ENCODE measurements at regions not wholly inside any gene's neighbourhood (a gene's known extent, or its start where the extent isn't known, plus 50 kb on each side); places are given as distances from the start of the nearest gene placed in this dataset.
A peak's percentile ranks its signal among the peaks of the same experiment; 100 is the strongest.

DNA sequence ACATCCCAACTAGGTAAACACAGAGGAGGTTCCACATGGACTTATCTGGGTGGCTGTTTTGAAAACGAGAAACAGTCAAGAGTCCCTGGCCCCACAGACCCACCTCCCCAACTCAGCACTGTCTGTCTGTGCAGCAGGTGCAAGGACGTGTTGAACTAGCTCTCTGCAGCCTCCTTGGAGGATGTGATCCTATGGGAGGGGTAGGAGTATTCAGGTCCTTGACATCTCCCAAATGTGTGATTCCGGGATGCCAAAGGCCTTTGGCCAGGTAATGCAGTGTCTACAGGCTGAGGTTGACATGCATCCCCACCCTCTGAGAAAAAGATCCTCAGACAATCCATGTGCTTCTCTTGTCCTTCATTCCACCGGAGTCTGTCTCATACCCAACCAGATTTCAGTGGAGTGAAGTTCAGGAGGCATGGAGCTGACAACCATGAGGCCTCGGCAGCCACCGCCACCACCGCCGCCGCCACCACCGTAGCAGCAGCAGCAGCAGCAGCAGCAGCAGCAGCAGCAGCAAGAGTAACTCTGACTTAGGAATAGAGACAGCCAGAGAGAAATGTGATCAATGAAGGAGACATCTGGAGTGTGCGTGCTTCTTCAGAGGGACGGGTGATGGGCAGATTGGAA lies 151.6 kb upstream of the CAMK1G start:
- DNase-seq (ENCODE audit: low spot score): no peak

DNA sequence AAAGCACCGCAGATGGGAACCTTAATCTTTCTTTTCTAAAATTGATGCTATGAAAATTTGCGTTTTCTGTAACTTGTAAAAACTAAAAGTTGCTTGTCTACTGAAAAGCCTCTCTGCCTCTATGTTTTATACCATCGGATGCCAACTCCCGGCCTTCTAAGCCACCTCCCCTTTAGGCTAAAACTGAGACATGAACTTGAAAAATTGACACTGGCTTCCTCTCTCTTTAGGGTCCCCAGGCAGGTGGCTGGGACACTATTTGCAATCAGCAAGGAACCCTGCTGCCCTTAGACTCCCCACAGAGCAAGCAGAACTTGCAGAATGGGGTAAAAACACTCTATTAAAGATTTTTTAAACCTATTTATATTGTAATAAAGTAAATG lies 151.1 kb upstream of the CAMK1G start:
- DNase-seq (ENCODE audit: low spot score): no peak

DNA sequence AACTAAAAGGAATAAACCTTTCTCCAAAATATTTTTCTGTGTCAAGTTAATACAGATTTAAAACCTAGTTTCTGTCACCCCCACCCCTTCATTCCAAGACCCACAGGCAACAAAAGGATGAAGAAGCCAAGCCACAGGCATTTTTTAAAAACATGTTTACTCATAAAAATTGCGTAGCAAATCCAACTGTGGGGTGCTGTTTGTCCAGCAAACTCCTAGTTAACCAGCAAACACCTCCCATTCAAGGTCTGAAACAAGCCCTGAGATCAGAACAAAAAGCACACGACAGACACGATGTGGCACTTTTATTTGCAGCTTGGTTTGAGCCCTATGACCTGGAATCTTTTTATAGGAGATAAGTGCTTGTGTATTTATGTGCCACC lies 149.9 kb upstream of the CAMK1G start:
- DNase-seq (ENCODE audit: low spot score): no peak

DNA sequence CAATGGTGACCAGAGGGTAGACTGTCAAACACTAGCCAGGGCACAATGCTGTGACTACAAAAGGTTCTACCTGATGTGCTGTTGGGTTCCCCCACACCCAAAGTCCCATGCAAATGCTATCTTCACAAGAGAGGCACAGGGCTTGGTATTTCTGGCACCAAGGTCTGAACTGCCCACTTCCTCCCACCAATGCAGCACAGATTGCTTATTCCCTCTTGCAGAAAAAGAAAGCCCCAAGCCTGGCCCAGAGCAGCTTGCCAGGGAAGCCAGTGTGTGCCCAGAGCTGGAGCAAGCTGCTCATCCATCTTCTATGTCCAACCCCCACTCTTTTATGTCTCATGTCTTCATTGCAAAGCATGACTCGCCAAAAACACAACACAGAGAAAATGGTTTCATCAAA lies 149.4 kb upstream of the CAMK1G start:
- DNase-seq (ENCODE audit: low spot score): no peak

DNA sequence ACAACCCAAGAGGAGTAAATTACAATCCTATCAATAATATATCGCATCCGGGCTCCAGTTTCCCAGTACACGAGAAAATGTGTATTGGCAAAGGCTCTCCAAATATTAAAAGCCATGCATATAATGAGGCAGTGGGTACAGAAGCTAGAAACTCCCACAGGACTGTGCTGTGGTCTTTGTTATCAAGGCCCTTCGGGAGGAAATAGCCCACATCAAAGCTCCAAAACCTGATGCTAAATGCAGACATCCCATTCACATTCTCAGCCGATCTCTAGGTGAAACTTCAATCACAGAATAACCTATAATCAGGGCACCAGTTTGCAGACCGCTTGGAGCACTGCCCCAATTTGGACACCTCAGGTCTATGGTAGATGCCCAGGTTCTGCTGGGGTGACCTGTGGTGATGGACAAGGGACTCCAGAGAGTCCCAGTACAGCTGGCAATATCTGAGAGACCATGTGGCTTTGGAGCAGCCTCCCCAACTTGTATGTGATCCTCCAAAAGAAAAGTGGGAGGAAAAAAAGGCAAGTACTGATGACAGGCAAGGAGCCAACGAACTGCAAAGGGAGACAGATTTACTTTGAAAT lies 148.8 kb upstream of the CAMK1G start:
- DNase-seq (ENCODE audit: low spot score): no peak

DNA sequence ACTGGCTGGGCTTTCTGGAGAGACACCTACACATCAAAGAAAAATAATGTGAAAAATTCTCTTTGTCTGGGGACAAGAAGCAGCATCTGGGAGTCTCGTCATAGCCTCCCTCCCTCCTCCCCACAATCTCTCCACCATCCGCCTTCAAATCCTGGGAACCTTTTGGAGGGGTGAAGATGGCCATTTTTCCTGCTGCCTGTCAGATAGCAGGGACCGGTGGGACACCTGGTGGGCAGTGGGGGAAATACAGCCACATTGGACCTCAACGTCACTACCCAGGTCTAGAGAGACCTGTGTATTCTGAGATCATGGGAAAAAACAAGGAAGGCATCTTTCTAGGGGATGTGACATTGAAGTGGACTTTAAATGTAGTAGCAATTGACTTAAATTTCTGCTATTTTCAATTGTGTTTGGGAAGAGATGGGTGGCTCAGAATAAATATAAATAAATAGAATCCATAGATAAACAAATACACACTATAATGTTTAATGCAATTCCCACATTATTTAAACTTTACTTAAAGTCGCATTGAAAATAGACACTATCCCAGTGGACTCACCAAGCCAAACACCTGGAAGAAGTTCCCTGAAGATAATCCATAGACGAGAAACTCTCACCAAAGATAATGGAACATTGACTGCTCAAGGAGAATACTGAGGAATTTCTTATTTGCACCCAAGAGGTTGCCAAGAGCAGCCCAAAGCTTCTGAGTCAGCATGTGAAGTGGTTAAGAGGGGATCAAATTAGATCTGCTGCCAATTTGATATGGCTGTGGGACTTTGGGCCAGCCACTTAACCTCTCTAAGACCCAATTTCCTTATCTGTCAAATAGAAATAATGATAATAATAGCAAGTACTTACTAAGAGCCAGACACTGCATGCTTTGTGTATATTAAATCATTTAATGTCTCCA lies 147.6 kb upstream of the CAMK1G start:
- peak; percentile 5 for DNase-seq (ENCODE audit: low spot score)

DNA sequence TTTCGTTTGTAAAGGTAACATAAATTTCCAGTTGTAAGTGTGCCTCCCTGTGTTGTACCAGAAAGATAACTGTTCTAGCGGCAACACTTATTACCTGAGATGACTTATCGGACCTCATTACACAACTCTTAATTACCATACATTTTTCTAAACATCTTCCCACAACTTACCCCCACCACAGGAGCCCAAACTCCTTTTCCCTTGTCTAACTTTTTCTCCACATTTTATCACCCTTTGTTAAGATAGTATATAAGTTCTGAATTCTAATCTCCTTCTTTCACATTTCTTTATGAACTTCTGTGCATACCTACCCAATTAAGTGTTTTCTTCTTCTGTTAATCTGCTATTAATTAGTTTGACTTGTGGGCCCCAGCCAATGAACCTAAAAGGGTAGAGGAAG lies 143.7 kb upstream of the CAMK1G start:
- DNase-seq (ENCODE audit: low spot score): no peak

DNA sequence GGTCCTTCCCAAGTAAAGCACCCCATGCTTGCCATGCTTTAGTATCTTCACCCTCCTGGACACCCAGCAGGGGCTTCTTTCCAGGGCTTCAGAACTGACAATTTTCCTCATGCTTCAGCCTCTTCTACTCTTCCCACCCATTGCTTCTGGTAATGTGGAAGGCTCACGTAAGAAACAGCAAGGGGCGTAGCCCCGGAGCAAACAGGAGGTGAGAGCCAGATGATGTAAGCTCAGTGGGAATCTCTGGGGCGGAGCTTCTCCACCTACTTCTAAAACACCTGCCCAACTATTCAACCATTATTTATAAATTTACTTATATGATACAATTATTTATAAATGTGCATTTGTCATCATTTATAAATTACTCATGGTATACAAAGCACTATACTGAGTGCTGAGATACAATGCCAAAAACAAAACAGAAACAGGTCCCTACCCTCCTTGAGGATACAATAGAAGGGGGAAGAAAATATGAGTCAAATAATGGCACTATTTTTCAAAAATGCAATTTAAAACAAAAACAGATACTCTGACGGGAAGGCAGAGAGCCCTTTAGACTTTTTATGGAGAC lies 140.1 kb upstream of the CAMK1G start:
- no peak for DNase-seq (ENCODE audit: low spot score)

DNA sequence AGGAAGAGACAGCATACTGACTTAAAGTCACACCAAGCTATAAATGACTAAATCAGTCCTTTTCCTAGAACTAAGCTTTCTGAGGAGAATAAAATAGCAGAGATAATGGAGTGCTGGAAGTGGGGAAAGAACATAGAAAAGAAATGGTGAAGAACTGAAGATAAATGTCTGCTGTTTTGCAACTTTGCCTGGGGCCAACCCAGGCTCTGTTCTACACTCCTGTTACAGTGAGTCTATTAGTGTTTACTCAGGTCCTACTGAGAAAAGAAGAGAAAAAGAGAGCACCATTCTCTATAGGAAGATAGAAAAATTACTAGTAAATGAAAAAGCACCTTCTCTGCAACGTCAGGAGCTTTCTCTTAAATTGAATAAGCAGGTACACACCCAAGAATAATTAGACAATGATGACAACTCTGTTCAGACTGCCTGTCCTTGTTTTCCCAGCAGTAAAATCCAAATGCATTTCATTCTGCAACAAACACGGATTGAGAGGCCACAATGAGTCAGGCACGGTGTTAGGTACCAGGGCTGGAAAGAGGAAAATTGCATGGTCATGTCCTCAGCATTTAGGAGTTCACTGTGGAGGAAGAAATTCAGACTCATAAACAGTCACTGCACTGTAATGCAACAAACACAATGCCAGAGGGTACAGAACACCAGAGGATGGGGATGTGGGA lies 139.4 kb upstream of the CAMK1G start:
- DNase-seq (ENCODE audit: low spot score): no peak

DNA sequence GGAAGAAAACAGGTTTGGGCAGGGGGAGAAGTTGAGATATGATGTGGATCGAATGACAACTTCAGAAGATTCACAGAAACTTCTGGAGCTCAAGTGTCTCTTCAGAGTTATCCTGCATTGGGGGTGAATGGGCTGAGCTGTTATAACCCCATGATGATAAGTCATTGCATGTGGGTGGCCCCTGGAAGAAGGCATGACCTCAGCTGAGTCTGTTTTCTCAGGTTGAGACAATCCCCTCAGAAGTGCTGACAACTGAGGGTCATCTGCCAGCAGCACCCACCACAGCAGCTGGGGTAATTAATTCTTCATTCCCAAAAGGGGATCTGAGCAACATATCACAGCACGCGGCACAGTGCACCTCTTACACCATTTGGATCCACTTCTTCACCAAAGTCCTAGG lies 138.6 kb upstream of the CAMK1G start:
- no peak for DNase-seq (ENCODE audit: low spot score)

DNA sequence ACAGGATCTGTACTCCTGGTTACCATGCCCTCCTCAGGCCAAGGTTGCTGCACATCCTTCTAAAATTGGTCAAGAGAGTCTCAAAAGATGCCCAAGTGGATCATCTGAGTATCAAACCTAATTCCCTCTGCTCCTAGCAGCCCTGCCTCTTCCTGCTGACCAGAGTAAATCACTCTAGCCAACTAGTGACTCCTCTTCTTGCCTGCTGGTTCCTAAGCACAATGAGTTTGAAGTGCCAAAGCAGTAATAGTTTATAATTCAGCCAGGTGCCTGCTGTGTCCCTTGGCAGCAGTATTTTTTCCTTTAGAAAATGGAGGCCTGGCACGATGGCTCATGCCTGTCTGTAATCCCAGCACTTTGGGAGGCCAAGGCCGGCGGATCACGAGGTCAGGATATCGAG lies 137.9 kb upstream of the CAMK1G start:
- DNase-seq (ENCODE audit: low spot score): no peak

DNA sequence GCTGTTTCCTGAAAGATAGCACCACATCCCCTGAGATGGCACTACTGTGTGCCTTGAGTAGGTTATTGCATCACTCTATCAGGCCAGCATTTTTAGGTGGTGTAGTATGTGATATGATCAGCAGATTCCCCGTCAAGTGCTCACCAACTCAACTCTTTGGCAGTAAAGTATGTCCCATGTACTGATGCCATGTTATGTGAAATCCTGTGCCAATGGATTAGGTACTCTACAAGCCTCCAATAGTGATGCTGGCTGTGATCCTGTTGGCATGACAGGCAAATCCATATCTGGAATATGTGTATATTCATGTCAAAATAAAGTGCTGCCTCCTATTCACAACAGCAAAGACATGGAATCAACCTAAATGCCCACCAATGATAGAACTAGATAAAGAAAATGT lies 137.2 kb upstream of the CAMK1G start:
- no peak for DNase-seq (ENCODE audit: low spot score)

DNA sequence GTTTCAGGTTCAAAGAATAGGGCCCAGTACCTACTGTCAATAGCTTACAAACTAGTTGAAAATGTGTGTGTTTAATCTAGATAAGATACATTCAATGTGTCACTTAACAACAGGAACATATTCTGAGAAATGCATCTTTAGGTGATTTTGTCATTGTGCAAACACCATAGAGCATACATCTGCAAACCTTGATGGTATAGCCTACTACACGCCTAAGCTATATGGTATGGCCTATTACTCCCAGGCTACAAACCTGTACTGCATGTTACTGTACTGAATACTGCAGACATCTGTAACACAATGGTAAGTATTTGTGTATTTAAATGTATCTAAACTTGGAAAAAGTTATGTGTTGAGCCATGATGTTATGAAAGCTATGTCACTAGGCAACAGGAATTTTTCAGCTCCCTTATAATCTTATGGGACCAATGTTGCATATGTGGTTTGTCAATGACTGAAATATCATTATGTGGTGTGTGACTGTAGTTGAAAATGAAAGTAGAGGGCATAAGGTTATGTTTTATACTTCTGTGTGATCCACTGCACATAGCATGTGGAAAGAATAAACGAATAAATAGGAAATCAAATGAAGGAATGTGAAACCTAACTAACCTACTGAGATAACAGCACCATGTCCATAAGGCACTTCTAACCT lies 129.0 kb upstream of the CAMK1G start:
- no peak for DNase-seq (ENCODE audit: low spot score)

DNA sequence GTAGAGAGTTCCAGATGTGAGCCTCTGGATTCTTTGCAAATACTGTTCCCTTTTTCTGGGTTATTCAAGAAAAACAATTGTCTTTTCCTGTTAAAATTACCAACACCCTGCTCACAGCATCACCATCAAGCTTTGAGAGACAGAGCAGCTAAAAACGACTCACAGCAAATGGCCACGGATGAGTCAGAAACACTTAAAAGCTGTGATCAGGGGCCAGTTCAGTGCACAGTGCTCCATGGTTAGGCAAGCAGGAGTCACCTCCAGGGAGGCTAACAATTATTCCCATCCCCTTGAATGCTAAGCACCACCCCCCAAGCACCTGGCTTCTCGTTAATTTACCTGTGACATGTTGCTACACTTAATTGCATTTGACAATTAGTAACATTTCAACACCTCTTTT lies 128.4 kb upstream of the CAMK1G start:
- no peak for DNase-seq (ENCODE audit: low spot score)

DNA sequence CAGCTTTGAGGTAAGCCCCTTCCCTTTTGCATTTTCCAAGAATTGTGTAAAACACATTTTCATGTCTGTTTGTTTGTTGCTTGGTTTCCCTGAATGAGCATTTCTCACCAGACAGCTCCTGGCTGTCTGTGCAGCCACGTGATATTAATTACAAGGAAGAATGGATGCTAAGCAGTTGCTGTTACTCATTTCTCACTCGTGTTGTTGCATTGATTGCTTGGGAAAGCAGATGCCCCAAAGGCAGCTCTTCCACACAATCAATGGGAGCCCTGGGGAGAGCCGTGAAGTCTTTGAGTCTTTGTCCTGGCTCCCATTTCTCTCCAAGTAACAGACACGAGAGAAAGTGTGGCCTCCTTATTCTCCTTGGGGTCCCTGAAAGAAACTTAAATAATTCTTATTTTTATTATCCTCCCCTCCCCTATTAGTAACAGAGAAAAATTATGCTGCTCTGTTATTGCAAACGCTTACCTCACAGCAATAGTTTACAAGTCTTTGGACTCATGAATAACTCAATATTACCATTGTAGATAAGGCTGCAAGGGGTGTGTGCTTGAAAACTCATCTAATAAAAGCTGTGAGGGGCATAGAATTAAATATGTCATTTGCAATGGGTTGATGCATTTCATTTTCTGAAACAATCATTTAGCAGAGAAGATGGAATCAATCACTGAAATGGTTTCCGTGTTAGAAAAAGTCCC lies 127.7 kb upstream of the CAMK1G start:
- no peak for DNase-seq (ENCODE audit: low spot score)

DNA sequence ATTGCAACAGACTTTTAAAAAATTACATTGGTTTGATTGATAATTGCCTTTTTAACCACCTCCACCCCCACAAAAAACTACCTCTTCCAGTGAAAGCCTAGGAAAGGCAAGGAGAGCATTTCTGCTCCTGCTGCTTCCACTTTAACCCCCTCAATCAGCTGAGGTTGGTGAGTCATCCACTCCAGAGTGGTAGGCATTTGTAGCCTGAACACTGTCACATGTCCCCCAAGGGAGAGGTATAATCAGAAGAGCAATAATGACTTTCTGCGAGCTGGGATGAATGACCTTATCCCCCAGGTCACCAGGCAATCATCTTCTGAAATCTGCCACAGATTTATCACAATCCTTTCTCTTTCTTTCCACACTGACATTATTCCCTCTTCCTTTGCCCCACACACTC lies 126.6 kb upstream of the CAMK1G start:
- DNase-seq (ENCODE audit: low spot score): no peak

DNA sequence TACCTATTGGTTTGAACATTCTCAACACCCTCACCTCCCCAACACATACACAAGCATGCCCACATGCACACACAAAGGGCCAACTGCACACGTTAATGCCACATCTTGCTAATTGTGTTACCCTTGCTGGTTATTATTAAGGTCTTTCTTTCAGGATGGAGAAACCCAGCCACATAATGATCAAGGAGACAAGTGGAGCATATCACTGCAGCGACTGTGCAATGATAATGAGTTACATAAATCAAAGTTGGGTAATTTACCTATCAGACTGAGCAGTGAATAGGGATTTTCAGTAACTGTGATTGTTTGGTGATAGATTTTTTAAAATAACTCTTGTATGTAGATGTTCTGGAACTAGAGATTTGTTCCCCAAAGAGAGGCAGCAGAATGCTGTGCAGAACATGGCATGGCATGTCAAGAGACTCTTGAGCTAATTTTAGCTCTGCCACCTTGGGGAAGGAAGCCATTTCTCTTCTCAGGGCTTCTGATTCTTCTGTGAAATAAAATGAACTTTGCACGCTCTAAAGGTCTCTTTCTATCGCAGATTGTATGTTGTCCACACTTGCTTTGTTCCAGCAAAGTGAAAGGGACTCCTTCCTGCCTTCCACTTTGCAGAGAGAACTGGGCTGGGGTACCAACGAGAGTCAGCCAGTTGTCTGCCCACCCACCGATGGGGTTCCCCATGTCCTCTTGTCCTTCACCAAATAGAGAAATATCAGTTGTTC lies 126.0 kb upstream of the CAMK1G start:
- no peak for DNase-seq (ENCODE audit: low spot score)

DNA sequence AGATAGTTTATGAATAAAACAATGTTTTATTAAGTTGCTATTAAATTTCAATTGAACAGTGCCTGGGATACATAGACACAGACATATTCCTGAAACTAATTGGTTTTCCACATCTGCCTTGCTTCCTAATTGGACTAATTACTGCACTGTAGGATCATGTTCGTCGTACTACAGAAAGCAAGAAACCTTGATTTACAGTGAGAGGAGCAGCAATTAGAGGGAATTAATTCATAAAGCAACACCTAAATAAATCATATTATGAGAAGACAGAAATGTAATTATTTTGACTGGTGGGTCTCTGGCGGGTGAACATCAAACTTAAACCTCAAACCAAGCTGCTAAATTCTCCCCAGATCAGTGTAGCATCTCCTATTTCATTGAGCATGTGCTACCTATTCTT lies 124.6 kb upstream of the CAMK1G start:
- DNase-seq (ENCODE audit: low spot score): no peak

DNA sequence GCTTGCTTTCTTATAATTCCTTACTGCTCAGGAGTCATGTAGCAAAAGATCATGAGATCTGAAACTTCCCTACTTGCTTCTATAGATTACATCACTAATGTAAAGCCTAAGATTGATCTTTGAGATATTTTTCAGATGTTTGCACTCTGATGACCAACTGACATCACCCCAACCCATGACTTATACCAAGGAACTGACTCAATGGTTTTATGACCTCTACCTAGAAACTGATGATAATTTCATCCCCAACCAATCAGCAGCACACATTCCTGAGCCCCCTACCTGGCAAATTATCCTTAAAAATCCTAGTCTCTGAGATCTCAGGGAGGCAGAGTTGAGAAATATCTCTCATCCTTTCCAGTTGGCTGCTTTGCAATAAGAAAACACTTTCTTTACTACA lies 122.3 kb upstream of the CAMK1G start:
- no peak for DNase-seq (ENCODE audit: low spot score)

DNA sequence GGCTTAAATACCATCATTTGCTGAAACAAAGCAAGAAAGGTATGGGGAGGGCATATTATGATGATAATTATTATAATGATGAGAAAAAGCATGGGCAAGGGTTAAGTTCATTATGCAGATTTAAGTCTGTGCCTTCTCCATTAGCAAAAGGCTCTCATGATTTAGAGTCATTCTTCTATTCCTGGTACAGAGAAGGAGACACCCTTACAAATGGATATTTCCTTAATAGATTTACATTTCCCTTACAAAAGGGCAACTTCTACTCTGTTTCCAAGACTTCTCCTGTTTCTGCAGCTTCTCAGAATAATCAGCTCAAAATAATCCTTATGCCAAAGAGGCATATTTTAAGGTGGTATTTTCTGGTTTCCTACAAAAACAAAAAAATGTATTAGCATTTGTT lies 121.1 kb upstream of the CAMK1G start:
- no peak for DNase-seq (ENCODE audit: low spot score)

DNA sequence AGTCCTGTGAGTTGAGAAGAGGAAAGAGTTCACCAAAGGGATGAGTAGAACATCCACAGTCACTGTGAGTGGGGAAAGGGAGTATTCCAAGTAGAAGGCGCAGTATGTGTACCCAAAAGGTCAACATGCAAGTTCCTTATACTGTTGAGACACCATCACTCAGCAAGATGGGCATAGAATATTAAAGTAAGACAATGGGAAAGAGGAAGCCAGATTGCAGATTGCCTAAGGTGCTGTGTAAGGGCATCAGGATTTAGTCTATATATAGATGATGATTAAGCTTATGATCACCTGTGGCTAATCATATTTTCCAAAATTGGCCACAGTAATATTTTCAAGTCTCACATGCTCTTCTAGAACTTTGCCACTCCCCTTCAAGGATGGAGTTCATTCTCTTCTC lies 120.1 kb upstream of the CAMK1G start:
- DNase-seq (ENCODE audit: low spot score): no peak

Data from CD4-positive, alpha-beta T cell treated with Interleukin-15 for 4 hours (primary cell).